ENCODE measurements at regions not wholly inside any gene's neighbourhood (a gene's known extent, or its start where the extent isn't known, plus 50 kb on each side); places are given as distances from the start of the nearest gene placed in this dataset.
"Not testable (repeated sequence)": the region's sequence is repeated elsewhere in the genome, so short reads cannot be mapped to it uniquely, and the experiment has no call there.

GRCh38 chr6:1227600-1227934 lies 84.3 kb upstream of the FOXQ1 start:
- DNase-seq (ENCODE audit: low read depth in 1 of 2, low spot score in 2 of 2), result no peak
- Histone ChIP-seq H3K36me3 (no peaks in the 10 kb centered on the region), H3K27me3 (replicated peaks) (no peaks in the 10 kb centered on the region), H3K4me3 (no peak overlapping the region), H3K27ac (no peak overlapping the region), H3K4me1 (replicated peaks) (no peaks in the 10 kb centered on the region), H3K9me3 (replicated peaks) (no peaks in the 10 kb centered on the region)

- H3K4me1 ChIP-seq (replicated peaks), result no peaks in the 10 kb centered on the region
- no peak overlapping the region for H3K4me3 ChIP-seq
- H3K27me3 ChIP-seq (replicated peaks), result no peaks in the 10 kb centered on the region
- H3K27ac ChIP-seq, result no peak overlapping the region
- H3K36me3 ChIP-seq, result no peaks in the 10 kb centered on the region
- no peak for DNase-seq (ENCODE audit: low read depth in 1 of 2, low spot score in 2 of 2)
- no peaks in the 10 kb centered on the region for H3K9me3 ChIP-seq (replicated peaks)
These were observed 85.4 kb upstream of the FOXQ1 start for GRCh38 chr6:1226277-1227099.

GRCh38 chr6:1224514-1224913 lies 87.4 kb upstream of the FOXQ1 start:
- no peaks in the 10 kb centered on the region for H3K27me3 ChIP-seq (replicated peaks)
- no peak overlapping the region for H3K4me3 ChIP-seq
- H3K36me3 ChIP-seq, result no peaks in the 10 kb centered on the region
- no peaks in the 10 kb centered on the region for H3K4me1 ChIP-seq (replicated peaks)
- H3K27ac ChIP-seq, result no peak overlapping the region
- no peaks in the 10 kb centered on the region for H3K9me3 ChIP-seq (replicated peaks)
- no peak for DNase-seq (ENCODE audit: low read depth in 1 of 2, low spot score in 2 of 2)

- H3K36me3 ChIP-seq, result no peaks in the 10 kb centered on the region
- H3K27me3 ChIP-seq (replicated peaks), result no peaks in the 10 kb centered on the region
- no peak overlapping the region for H3K27ac ChIP-seq
- H3K9me3 ChIP-seq (replicated peaks), result no peaks in the 10 kb centered on the region
- no peaks in the 10 kb centered on the region for H3K4me1 ChIP-seq (replicated peaks)
- DNase-seq (ENCODE audit: low read depth in 1 of 2, low spot score in 2 of 2), result no peak
- H3K4me3 ChIP-seq, result no peak overlapping the region
These were observed 88.9 kb upstream of the FOXQ1 start for GRCh38 chr6:1222728-1223595.

- no peak overlapping the region for H3K27ac ChIP-seq
- H3K36me3 ChIP-seq, result no peaks in the 10 kb centered on the region
- H3K4me1 ChIP-seq (replicated peaks), result no peaks in the 10 kb centered on the region
- H3K4me3 ChIP-seq, result no peak overlapping the region
- no peak for DNase-seq (ENCODE audit: low read depth in 1 of 2, low spot score in 2 of 2)
- H3K27me3 ChIP-seq (replicated peaks), result no peaks in the 10 kb centered on the region
- no peaks in the 10 kb centered on the region for H3K9me3 ChIP-seq (replicated peaks)
These were observed 94.5 kb upstream of the FOXQ1 start for GRCh38 chr6:1217396-1217795.

- H3K9me3 ChIP-seq (replicated peaks), result no peaks in the 10 kb centered on the region
- H3K27ac ChIP-seq, result no peak overlapping the region
- H3K27me3 ChIP-seq (replicated peaks), result no peaks in the 10 kb centered on the region
- H3K4me1 ChIP-seq (replicated peaks), result no peaks in the 10 kb centered on the region
- no peak for DNase-seq (ENCODE audit: low read depth in 1 of 2, low spot score in 2 of 2)
- H3K36me3 ChIP-seq, result no peaks in the 10 kb centered on the region
- no peak overlapping the region for H3K4me3 ChIP-seq
These were observed 95.4 kb upstream of the FOXQ1 start for GRCh38 chr6:1216488-1216974.

- no peaks in the 10 kb centered on the region for H3K4me1 ChIP-seq (replicated peaks)
- DNase-seq (ENCODE audit: low read depth in 1 of 2, low spot score in 2 of 2), result no peak
- H3K27ac ChIP-seq, result no peak overlapping the region
- H3K36me3 ChIP-seq, result no peaks in the 10 kb centered on the region
- no peak overlapping the region for H3K4me3 ChIP-seq
- H3K9me3 ChIP-seq (replicated peaks), result no peaks in the 10 kb centered on the region
- no peaks in the 10 kb centered on the region for H3K27me3 ChIP-seq (replicated peaks)
These were observed 95.9 kb upstream of the FOXQ1 start for GRCh38 chr6:1215884-1216487.

GRCh38 chr6:1215023-1215422 lies 96.9 kb upstream of the FOXQ1 start:
- Histone ChIP-seq H3K9me3 (replicated peaks) (no peaks in the 10 kb centered on the region), H3K36me3 (no peaks in the 10 kb centered on the region), H3K27ac (no peak overlapping the region), H3K4me3 (no peak overlapping the region), H3K4me1 (replicated peaks) (no peaks in the 10 kb centered on the region), H3K27me3 (replicated peaks) (no peaks in the 10 kb centered on the region)
- no peak for DNase-seq (ENCODE audit: low read depth in 1 of 2, low spot score in 2 of 2)

GRCh38 chr6:1212919-1213318 lies 99.0 kb upstream of the FOXQ1 start:
- no peak overlapping the region for H3K27ac ChIP-seq
- H3K4me3 ChIP-seq, result no peak overlapping the region
- H3K27me3 ChIP-seq (replicated peaks), result no peaks in the 10 kb centered on the region
- no peak for DNase-seq (ENCODE audit: low read depth in 1 of 2, low spot score in 2 of 2)
- no peaks in the 10 kb centered on the region for H3K9me3 ChIP-seq (replicated peaks)
- H3K36me3 ChIP-seq, result no peaks in the 10 kb centered on the region
- peaks cover 10% of the 10 kb centered on the region for H3K4me1 ChIP-seq (replicated peaks)

GRCh38 chr6:1212138-1212537 lies 99.8 kb upstream of the FOXQ1 start:
- H3K36me3 ChIP-seq; H3K27ac ChIP-seq; H3K4me1 ChIP-seq (replicated peaks): not testable (repeated sequence)

GRCh38 chr6:1210631-1211030 lies 101.3 kb upstream of the FOXQ1 start:
- not testable (repeated sequence) for H3K27me3 ChIP-seq (replicated peaks); H3K36me3 ChIP-seq; H3K27ac ChIP-seq; H3K9me3 ChIP-seq (replicated peaks); H3K4me3 ChIP-seq; DNase-seq (ENCODE audit: low read depth in 1 of 2, low spot score in 2 of 2); H3K4me1 ChIP-seq (replicated peaks)

More at GRCh38 chr6:1212138-1212537, 99.8 kb upstream of the FOXQ1 start:
- H3K27me3 ChIP-seq (replicated peaks); H3K4me3 ChIP-seq; H3K9me3 ChIP-seq (replicated peaks); DNase-seq (ENCODE audit: low read depth in 1 of 2, low spot score in 2 of 2): not testable (repeated sequence)

GRCh38 chr6:1208876-1209275 lies 103.0 kb upstream of the FOXQ1 start:
- Histone ChIP-seq H3K27ac (no peak overlapping the region), H3K9me3 (replicated peaks) (no peaks in the 10 kb centered on the region; the same call in 1 of the 2 replicates), H3K27me3 (replicated peaks) (no peaks in the 10 kb centered on the region), H3K4me1 (replicated peaks) (peaks cover 10% of the 10 kb centered on the region), H3K4me3 (no peak overlapping the region), H3K36me3 (no peaks in the 10 kb centered on the region)
- DNase-seq (ENCODE audit: low read depth in 1 of 2, low spot score in 2 of 2), result peak in 1 of 2 experiments; percentile 67

- Histone ChIP-seq H3K9me3 (replicated peaks) (no peaks in the 10 kb centered on the region; the same call in 1 of the 2 replicates), H3K27ac (no peak overlapping the region), H3K4me3 (no peak overlapping the region), H3K27me3 (replicated peaks) (no peaks in the 10 kb centered on the region), H3K4me1 (replicated peaks) (peaks cover 26% of the 10 kb centered on the region), H3K36me3 (no peaks in the 10 kb centered on the region)
- no peak for DNase-seq (ENCODE audit: low read depth in 1 of 2, low spot score in 2 of 2)
These were observed 108.4 kb upstream of the FOXQ1 start for GRCh38 chr6:1203546-1203945.

GRCh38 chr6:1202201-1202600 lies 109.7 kb upstream of the FOXQ1 start:
- H3K9me3 ChIP-seq (replicated peaks), result no peaks in the 10 kb centered on the region
- H3K4me3 ChIP-seq, result no peak overlapping the region
- no peak overlapping the region for H3K27ac ChIP-seq
- H3K4me1 ChIP-seq (replicated peaks), result peaks cover 32% of the 10 kb centered on the region
- H3K36me3 ChIP-seq, result no peaks in the 10 kb centered on the region
- no peak for DNase-seq (ENCODE audit: low read depth in 1 of 2, low spot score in 2 of 2)
- H3K27me3 ChIP-seq (replicated peaks), result no peaks in the 10 kb centered on the region

Data from SJSA1 (cell line).